HCT116 (cell line): ENCODE measurements at regions not wholly inside any gene's neighbourhood (a gene's known extent, or its start where the extent isn't known, plus 50 kb on each side); places are given as distances from the start of the nearest gene placed in this dataset.
A peak's percentile ranks its signal among the peaks of the same experiment; 100 is the strongest.

Source experiments
- ATAC-seq: fragments of 200-7000 bp; cut with Tn5 transposase; 2 replicates; pipeline ENCODE4 v1.9.1; 2020; ENCODE audit warnings: mild to moderate bottlenecking, moderate library complexity
- BruUV-seq: library from RNA; stranded (reverse); fragments of 400-500 nt; replicated peaks from 2 replicates; lab custom pipeline; 2021; lab: Mats Ljungman, UMichigan
- CTCF ChIA-PET: fragments of 300-600 bp; sonication (Branson Sonifier 250); formaldehyde crosslinking; loops from one replicate; lab custom pipeline; 2021; ENCODE audit warnings: antibody characterized with exemption; lab: Charles Lee
- POLR2A ChIA-PET: fragments of 300-600, 350-600 bp; sonication (Branson Sonifier 250); formaldehyde crosslinking; loops from one replicate; lab custom pipeline; 2021; ENCODE audit warnings: antibody characterized with exemption; lab: Charles Lee
- RAD21 ChIA-PET, 2 experiments: fragments of 300-600 bp; sonication (Branson Sonifier 250); formaldehyde crosslinking; loops; one replicate each; lab custom pipeline; 2023; ENCODE audit warnings: low total read pairs in 2 of 2; ENCODE audit not compliant: uncharacterized antibody in 2 of 2, unreplicated experiment in 2 of 2, low non-redundant PET in 1 of 2; lab: Charles Lee
- DNase-seq: peaks from one replicate; pipeline ENCODE4 v3.0.0-alpha.2; 2010; ENCODE audit warnings: low read depth, low spot score
- H2AFZ ChIP-seq: fragments of 200-600 bp; shearing (Covaris generic), sonication (generic); 2 replicates; pipeline ENCODE4 v1.6.1; 2017; ENCODE audit warnings: low read depth, mixed run types, mixed read lengths, antibody characterized with exemption, low read length; ENCODE audit not compliant: poor library complexity, severe bottlenecking
- H3K27ac ChIP-seq: 2 replicates; pipeline ENCODE4 v1.5.1; 2012; ENCODE audit warnings: low read depth, low read length
- H3K27me3 ChIP-seq: fragments of 200-600 bp; sonication (generic); 2 replicates; pipeline ENCODE4 v1.6.1; 2016; ENCODE audit warnings: mixed run types, low read length, mixed read lengths; ENCODE audit not compliant: insufficient read depth
- H3K36me3 ChIP-seq, 2 experiments: fragments of 200-500 bp in 1 of 2; fragments of 200-600 bp in 1 of 2; sonication (Bioruptor generic) in 1 of 2; sonication (generic) in 1 of 2; 2 replicates each; pipeline versions ENCODE4 v1.5.1 to v1.6.1; 2014 to 2016; ENCODE audit warnings: low read length in 2 of 2, inconsistent platforms in 1 of 2, mixed read lengths in 1 of 2, mixed run types in 1 of 2; ENCODE audit not compliant: insufficient read depth in 2 of 2, control insufficient read depth in 1 of 2
- H3K4me1 ChIP-seq, 2 experiments: fragments of 200-600 bp in 1 of 2; sonication (generic) in 1 of 2; 2 replicates each; pipeline versions ENCODE4 v1.5.1 to v1.6.1; 2012 to 2017; ENCODE audit warnings: low read length in 2 of 2, inconsistent platforms in 1 of 2, mild to moderate bottlenecking in 1 of 2, mixed read lengths in 1 of 2, mixed run types in 1 of 2, moderate library complexity in 1 of 2; ENCODE audit not compliant: insufficient read depth in 2 of 2, control insufficient read depth in 1 of 2
- H3K4me2 ChIP-seq: fragments of 200-600 bp; sonication (generic); 2 replicates; pipeline ENCODE4 v1.6.1; 2017; ENCODE audit warnings: mixed run types, low read length, mixed read lengths
- H3K4me3 ChIP-seq, 2 experiments: fragments of 200-600 bp in 1 of 2; sonication (generic) in 1 of 2; replicated peaks in 1 of 2; 2 replicates each; pipeline ENCODE4 v1.5.1; 2011 to 2016; ENCODE audit warnings: low read length in 2 of 2, control low read depth in 1 of 2, low read depth in 1 of 2, mild to moderate bottlenecking in 1 of 2, mixed read lengths in 1 of 2, mixed run types in 1 of 2
- H3K79me2 ChIP-seq: fragments of 200-600 bp; sonication (generic); 2 replicates; pipeline ENCODE4 v1.6.1; 2017; ENCODE audit warnings: mild to moderate bottlenecking, mixed run types, low read length, moderate library complexity, mixed read lengths; ENCODE audit not compliant: insufficient read depth
- H3K9ac ChIP-seq: fragments of 200-600 bp; sonication (generic); 2 replicates; pipeline ENCODE4 v1.6.1; 2016; ENCODE audit warnings: low read length, mixed read lengths
- H3K9me2 ChIP-seq: fragments of 200-600 bp; sonication (generic), shearing (Covaris generic); 2 replicates; pipeline ENCODE4 v1.6.1; 2017; ENCODE audit warnings: mixed run types, mild to moderate bottlenecking, moderate library complexity; ENCODE audit not compliant: insufficient read depth
- H3K9me3 ChIP-seq, 2 experiments: fragments of 200-500 bp in 1 of 2; fragments of 200-600 bp in 1 of 2; sonication (Bioruptor generic) in 1 of 2; sonication (generic) in 1 of 2; 2 replicates each; pipeline ENCODE4 v1.6.1; 2014 to 2017; ENCODE audit warnings: low read length in 2 of 2, mixed read lengths in 2 of 2, inconsistent platforms in 1 of 2, low read depth in 1 of 2, mild to moderate bottlenecking in 1 of 2, mixed run types in 1 of 2, moderate library complexity in 1 of 2; ENCODE audit not compliant: control insufficient read depth in 1 of 2, insufficient read depth in 1 of 2
- H4K20me1 ChIP-seq: fragments of 200-600 bp; sonication (generic), shearing (Covaris generic); 2 replicates; pipeline ENCODE4 v1.6.1; 2017; ENCODE audit warnings: mixed run types, mild to moderate bottlenecking, moderate library complexity; ENCODE audit not compliant: insufficient read depth
- CBX3 ChIP-seq: IDR thresholded peaks from 2 replicates; pipeline ENCODE4 v1.6.1; 2012; ENCODE audit warnings: low read depth
- EGR1 ChIP-seq: IDR thresholded peaks from 2 replicates; pipeline ENCODE4 v1.6.1; 2012; ENCODE audit warnings: low read depth
- JUND ChIP-seq: IDR thresholded peaks from 2 replicates; pipeline ENCODE4 v1.6.1; 2012
- RAD21 ChIP-seq: IDR thresholded peaks from 2 replicates; pipeline ENCODE4 v1.6.1; 2012; ENCODE audit warnings: low read depth, mild to moderate bottlenecking
- ZBTB33 ChIP-seq: IDR thresholded peaks from 2 replicates; pipeline ENCODE4 v1.6.1; 2011; ENCODE audit warnings: mild to moderate bottlenecking, low read length, moderate library complexity; ENCODE audit not compliant: insufficient replicate concordance; ENCODE audit errors: extremely low read depth
- intact Hi-C: fragments of 100-400 bp; cut with micrococcal nuclease; formaldehyde crosslinking; loops from 2 replicates; pipeline ENCODE4 v1.10.0; 2022
- TF ChIP-seq, protein P1 (sequence below), 3 experiments: fragments of 200-600 bp in 1 of 3; sonication (generic) in 1 of 3; IDR thresholded peaks in 2 of 3; conservative IDR thresholded peaks in 1 of 3; 2 replicates each; pipeline ENCODE4 v1.5.1; 2012 to 2017; ENCODE audit warnings: low read depth in 2 of 3, low read length in 2 of 3, antibody characterized with exemption in 1 of 3, borderline replicate concordance in 1 of 3, control low read depth in 1 of 3, mild to moderate bottlenecking in 1 of 3, mixed read lengths in 1 of 3, mixed run types in 1 of 3, moderate library complexity in 1 of 3; ENCODE audit not compliant: insufficient read depth in 1 of 3

DNA sequence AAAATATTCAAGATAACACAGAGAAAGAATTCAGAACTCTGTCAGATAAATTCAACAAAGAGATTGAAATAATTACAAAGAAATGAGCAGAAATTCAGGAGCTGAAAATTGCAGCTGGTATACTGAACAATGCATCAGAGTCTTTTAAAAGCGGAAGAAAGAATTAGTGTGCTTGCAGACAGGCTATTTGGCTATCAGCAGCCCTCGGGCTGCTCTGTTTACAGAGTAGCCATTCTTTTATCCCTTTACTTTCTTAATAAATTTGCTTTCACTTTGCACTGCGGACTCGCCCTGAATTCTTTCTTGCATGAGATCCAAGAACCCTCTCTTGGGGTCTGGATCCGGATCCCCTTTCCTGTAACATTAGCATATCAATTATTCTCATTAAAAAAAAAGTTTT is 1040.0 kb downstream of the SORCS3 start:
- no peak for DNase-seq
- Histone ChIP-seq H2AFZ (no peak overlapping the region), H3K79me2 (no peaks in the 10 kb centered on the region), H3K36me3 (no peaks in the 10 kb centered on the region), H4K20me1 (no peaks in the 10 kb centered on the region), H3K9me2 (no peaks in the 10 kb centered on the region), H3K27me3 (no peaks in the 10 kb centered on the region), H3K4me2 (no peak overlapping the region), H3K9ac (no peak overlapping the region), H3K9me3 (peaks cover 22 to 32% of the 10 kb centered on the region in 2 experiments; a peak in 2 of 4 replicates)
- intact Hi-C loops: no loop called here
- no TSS peak for BruUV-seq
- CTCF ChIA-PET: no interaction called here
- RAD21 ChIA-PET: no interaction called here
- ATAC-seq: no peak
- TF ChIP-seq RAD21: no peak
- no peak for TF ChIP-seq ZBTB33
- TF ChIP-seq EGR1: no peak
- no peak for TF ChIP-seq CBX3
- TF ChIP-seq JUND: no peak
- TF ChIP-seq, all 23 proteins: peak for 0
- H3K4me1 ChIP-seq: no peaks in the 10 kb centered on the region
- POLR2A ChIA-PET: no interaction called here
- H3K27ac ChIP-seq: no peak overlapping the region
- no peak overlapping the region for H3K4me3 ChIP-seq

GRCh38 chr10:105679781-105680180 is 1038.7 kb downstream of the SORCS3 start:
- H3K9ac ChIP-seq: no peak overlapping the region
- H4K20me1 ChIP-seq: no peaks in the 10 kb centered on the region
- ChIA-PET CTCF (no interaction called here), POLR2A (no interaction called here), RAD21 (no interaction called here)
- no peaks in the 10 kb centered on the region for H3K9me2 ChIP-seq
- no peak for ATAC-seq
- no peak for DNase-seq
- H3K27me3 ChIP-seq: no peaks in the 10 kb centered on the region
- H3K4me1 ChIP-seq: no peaks in the 10 kb centered on the region
- H3K36me3 ChIP-seq: no peaks in the 10 kb centered on the region
- H3K79me2 ChIP-seq: no peaks in the 10 kb centered on the region
- H3K4me3 ChIP-seq: no peak overlapping the region
- H3K9me3 ChIP-seq: peaks cover 20 to 25% of the 10 kb centered on the region in 2 experiments; a peak in 2 of 4 replicates
- no peak overlapping the region for H3K27ac ChIP-seq
- H3K4me2 ChIP-seq: no peak overlapping the region
- no peak for TF ChIP-seq ZBTB33
- TF ChIP-seq, protein P1, sequence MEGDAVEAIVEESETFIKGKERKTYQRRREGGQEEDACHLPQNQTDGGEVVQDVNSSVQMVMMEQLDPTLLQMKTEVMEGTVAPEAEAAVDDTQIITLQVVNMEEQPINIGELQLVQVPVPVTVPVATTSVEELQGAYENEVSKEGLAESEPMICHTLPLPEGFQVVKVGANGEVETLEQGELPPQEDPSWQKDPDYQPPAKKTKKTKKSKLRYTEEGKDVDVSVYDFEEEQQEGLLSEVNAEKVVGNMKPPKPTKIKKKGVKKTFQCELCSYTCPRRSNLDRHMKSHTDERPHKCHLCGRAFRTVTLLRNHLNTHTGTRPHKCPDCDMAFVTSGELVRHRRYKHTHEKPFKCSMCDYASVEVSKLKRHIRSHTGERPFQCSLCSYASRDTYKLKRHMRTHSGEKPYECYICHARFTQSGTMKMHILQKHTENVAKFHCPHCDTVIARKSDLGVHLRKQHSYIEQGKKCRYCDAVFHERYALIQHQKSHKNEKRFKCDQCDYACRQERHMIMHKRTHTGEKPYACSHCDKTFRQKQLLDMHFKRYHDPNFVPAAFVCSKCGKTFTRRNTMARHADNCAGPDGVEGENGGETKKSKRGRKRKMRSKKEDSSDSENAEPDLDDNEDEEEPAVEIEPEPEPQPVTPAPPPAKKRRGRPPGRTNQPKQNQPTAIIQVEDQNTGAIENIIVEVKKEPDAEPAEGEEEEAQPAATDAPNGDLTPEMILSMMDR (IDR thresholded peaks at IDR 0.05 in 2 of 3, conservative IDR thresholded peaks at IDR 0.05 in 1 of 3; ENCODE audit: borderline replicate concordance in 1 of 3, insufficient read depth in 1 of 3, low read depth in 2 of 3, low read length in 2 of 3): 0 out of 6 replicates have a peak, but pooled peaks of 1 of the 3 experiments have one; percentile 5
- H2AFZ ChIP-seq: no peak overlapping the region
- BruUV-seq: no TSS peak
- intact Hi-C loops: no loop called here
